ENCODE measurements at regions not wholly inside any gene's neighbourhood (a gene's known extent, or its start where the extent isn't known, plus 50 kb on each side); places are given as distances from the start of the nearest gene placed in this dataset.

- H3K27me3 ChIP-seq (ENCODE audit: insufficient read depth, low read length), result no peaks in the 10 kb centered on the region
These were observed 560.5 kb upstream of the POT1 start for GRCh38 chr7:125490167-125490566.

GRCh38 chr7:125485223-125485622 lies 555.6 kb upstream of the POT1 start:
- no peak for FAIRE-seq
- Mint-ChIP-seq H3K4me3 (ENCODE audit: unreplicated experiment) (no peak overlapping the region), H3K27me3 (ENCODE audit: low read depth, unreplicated experiment) (no peaks in the 10 kb centered on the region), H3K36me3 (ENCODE audit: low read depth, unreplicated experiment) (no peaks in the 10 kb centered on the region), H3K9me3 (ENCODE audit: unreplicated experiment) (no peaks in the 10 kb centered on the region), H3K4me1 (ENCODE audit: low read depth, unreplicated experiment) (no peaks in the 10 kb centered on the region), H3K27ac (ENCODE audit: unreplicated experiment) (no peak overlapping the region)
- Histone ChIP-seq H3K4me3 (ENCODE audit: insufficient read depth, low read depth, low read length) (no peak overlapping the region), H3K4me2 (ENCODE audit: low read length) (no peak overlapping the region), H4K20me1 (ENCODE audit: insufficient read depth, low read length) (no peaks in the 10 kb centered on the region), H2AFZ (ENCODE audit: low read depth, low read length) (no peak overlapping the region), H3K9ac (ENCODE audit: low read length) (no peak overlapping the region), H3K36me3 (ENCODE audit: insufficient read depth, low read length) (no peaks in the 10 kb centered on the region), H3K79me2 (ENCODE audit: insufficient read depth, low read length) (no peaks in the 10 kb centered on the region), H3K27me3 (ENCODE audit: insufficient read depth, low read length) (no peaks in the 10 kb centered on the region), H3K27ac (ENCODE audit: low read depth, low read length) (no peak overlapping the region), H3K9me3 (ENCODE audit: insufficient read depth, low read depth, low read length) (no peaks in the 10 kb centered on the region), H3K4me1 (ENCODE audit: insufficient read depth, low read length) (no peaks in the 10 kb centered on the region)
- no peak for DNase-seq (ENCODE audit: low read depth)
- TF ChIP-seq CTCF (IDR thresholded peaks at IDR 0.05; ENCODE audit: insufficient read depth, low read depth, low read length) (no peak), EZH2 (IDR thresholded peaks at IDR 0.05; ENCODE audit: insufficient read depth, low read length) (no peak)

More at GRCh38 chr7:125490167-125490566, 560.5 kb upstream of the POT1 start:
- H3K36me3 Mint-ChIP-seq (ENCODE audit: low read depth, unreplicated experiment), result no peaks in the 10 kb centered on the region
- Histone ChIP-seq H3K4me1 (ENCODE audit: insufficient read depth, low read length) (no peaks in the 10 kb centered on the region), H3K4me2 (ENCODE audit: low read length) (no peak overlapping the region), H3K9me3 (ENCODE audit: insufficient read depth, low read depth, low read length) (no peaks in the 10 kb centered on the region), H3K27ac (ENCODE audit: low read depth, low read length) (no peak overlapping the region), H3K36me3 (ENCODE audit: insufficient read depth, low read length) (no peaks in the 10 kb centered on the region), H3K4me3 (ENCODE audit: insufficient read depth, low read depth, low read length) (no peak overlapping the region), H2AFZ (ENCODE audit: low read depth, low read length) (no peak overlapping the region), H3K9ac (ENCODE audit: low read length) (no peak overlapping the region), H3K79me2 (ENCODE audit: insufficient read depth, low read length) (no peaks in the 10 kb centered on the region), H4K20me1 (ENCODE audit: insufficient read depth, low read length) (no peaks in the 10 kb centered on the region)
- DNase-seq (ENCODE audit: low read depth), result no peak
- H3K27ac Mint-ChIP-seq (ENCODE audit: unreplicated experiment), result no peak overlapping the region
- no peaks in the 10 kb centered on the region for H3K9me3 Mint-ChIP-seq (ENCODE audit: unreplicated experiment)
- H3K27me3 Mint-ChIP-seq (ENCODE audit: low read depth, unreplicated experiment), result no peaks in the 10 kb centered on the region
- no peak overlapping the region for H3K4me3 Mint-ChIP-seq (ENCODE audit: unreplicated experiment)
- TF ChIP-seq CTCF (IDR thresholded peaks at IDR 0.05; ENCODE audit: insufficient read depth, low read depth, low read length) (no peak), EZH2 (IDR thresholded peaks at IDR 0.05; ENCODE audit: insufficient read depth, low read length) (no peak)
- FAIRE-seq, result no peak
- H3K4me1 Mint-ChIP-seq (ENCODE audit: low read depth, unreplicated experiment), result no peaks in the 10 kb centered on the region

- FAIRE-seq (no peak), DNase-seq (ENCODE audit: low read depth) (no peak)
- no peaks in the 10 kb centered on the region for H3K36me3 Mint-ChIP-seq (ENCODE audit: low read depth, unreplicated experiment)
- H4K20me1 ChIP-seq (ENCODE audit: insufficient read depth, low read length), result no peaks in the 10 kb centered on the region
- H3K36me3 ChIP-seq (ENCODE audit: insufficient read depth, low read length), result no peaks in the 10 kb centered on the region
- H3K27me3 ChIP-seq (ENCODE audit: insufficient read depth, low read length), result no peaks in the 10 kb centered on the region
- no peak overlapping the region for H3K27ac ChIP-seq (ENCODE audit: low read depth, low read length)
- no peaks in the 10 kb centered on the region for H3K9me3 ChIP-seq (ENCODE audit: insufficient read depth, low read depth, low read length)
- H3K4me1 Mint-ChIP-seq (ENCODE audit: low read depth, unreplicated experiment), result no peaks in the 10 kb centered on the region
- H2AFZ ChIP-seq (ENCODE audit: low read depth, low read length), result no peak overlapping the region
- no peaks in the 10 kb centered on the region for H3K4me1 ChIP-seq (ENCODE audit: insufficient read depth, low read length)
- H3K4me3 ChIP-seq (ENCODE audit: insufficient read depth, low read depth, low read length), result no peak overlapping the region
- no peak for TF ChIP-seq EZH2 (IDR thresholded peaks at IDR 0.05; ENCODE audit: insufficient read depth, low read length)
- no peak for TF ChIP-seq CTCF (IDR thresholded peaks at IDR 0.05; ENCODE audit: insufficient read depth, low read depth, low read length)
- H3K9ac ChIP-seq (ENCODE audit: low read length), result no peak overlapping the region
- H3K4me3 Mint-ChIP-seq (ENCODE audit: unreplicated experiment), result no peak overlapping the region
- no peaks in the 10 kb centered on the region for H3K9me3 Mint-ChIP-seq (ENCODE audit: unreplicated experiment)
- H3K27me3 Mint-ChIP-seq (ENCODE audit: low read depth, unreplicated experiment), result no peaks in the 10 kb centered on the region
- no peaks in the 10 kb centered on the region for H3K79me2 ChIP-seq (ENCODE audit: insufficient read depth, low read length)
- H3K27ac Mint-ChIP-seq (ENCODE audit: unreplicated experiment), result no peak overlapping the region
- no peak overlapping the region for H3K4me2 ChIP-seq (ENCODE audit: low read length)
These were observed 555.1 kb upstream of the POT1 start for GRCh38 chr7:125484755-125485154.

Measured in astrocyte (in vitro differentiated cells and primary cell).